GM18907 (cell line): ENCODE measurements at regions not wholly inside any gene's neighbourhood (a gene's known extent, or its start where the extent isn't known, plus 50 kb on each side); places are given as distances from the start of the nearest gene placed in this dataset.
A peak's percentile ranks its signal among the peaks of the same experiment; 100 is the strongest.
"Not testable (repeated sequence)": the region's sequence is repeated elsewhere in the genome, so short reads cannot be mapped to it uniquely, and the experiment has no call there.

Experiments
- ATAC-seq: cut with Tn5 transposase; IDR thresholded peaks from one replicate; pipeline ENCODE4 v1.9.1; 2021; ENCODE audit warnings: mild to moderate bottlenecking, moderate library complexity; ENCODE audit not compliant: unreplicated experiment

GRCh38 chr7:67301667-67302066 is 305.0 kb downstream of the TYW1 start:
- no peak for ATAC-seq

GRCh38 chr7:67302113-67303039 is 305.7 kb downstream of the TYW1 start:
- peak; percentile 88 for ATAC-seq

- ATAC-seq, result not testable (repeated sequence)
Observed at GRCh38 chr7:67304846-67305245, 308.2 kb downstream of the TYW1 start.

- no peak for ATAC-seq
Observed at GRCh38 chr7:67306331-67306730, 309.7 kb downstream of the TYW1 start.

GRCh38 chr7:67309764-67310549 is 313.3 kb downstream of the TYW1 start:
- no peak for ATAC-seq

- ATAC-seq, result no peak
Observed at GRCh38 chr7:67311901-67312300, 315.3 kb downstream of the TYW1 start.

- ATAC-seq, result no peak
Observed at GRCh38 chr7:67313213-67313612, 316.6 kb downstream of the TYW1 start.

GRCh38 chr7:67316902-67317301 is 320.3 kb downstream of the TYW1 start:
- ATAC-seq, result not testable (repeated sequence)

- not testable (repeated sequence) for ATAC-seq
Observed at GRCh38 chr7:67328257-67328656, 331.6 kb downstream of the TYW1 start.

- not testable (repeated sequence) for ATAC-seq
Observed at GRCh38 chr7:67335165-67335564, 338.5 kb downstream of the TYW1 start.

GRCh38 chr7:67335663-67336062 is 339.0 kb downstream of the TYW1 start:
- not testable (repeated sequence) for ATAC-seq

- not testable (repeated sequence) for ATAC-seq
Observed at GRCh38 chr7:67338545-67338944, 341.9 kb downstream of the TYW1 start.

GRCh38 chr7:67341153-67341768 is 344.6 kb downstream of the TYW1 start:
- no peak for ATAC-seq

GRCh38 chr7:67343114-67343513 is 346.5 kb downstream of the TYW1 start:
- ATAC-seq, result no peak

GRCh38 chr7:67343572-67343971 is 346.9 kb downstream of the TYW1 start:
- no peak for ATAC-seq

- ATAC-seq, result no peak
Observed at GRCh38 chr7:67344481-67345193, 348.0 kb downstream of the TYW1 start.

- ATAC-seq, result no peak
Observed at GRCh38 chr7:67346126-67346525, 349.5 kb downstream of the TYW1 start.

- no peak for ATAC-seq
Observed at GRCh38 chr7:67346876-67347275, 350.2 kb downstream of the TYW1 start.

- ATAC-seq, result no peak
Observed at GRCh38 chr7:67348171-67348570, 351.5 kb downstream of the TYW1 start.

GRCh38 chr7:67357653-67358052 is 361.0 kb downstream of the TYW1 start:
- ATAC-seq, result not testable (repeated sequence)

GRCh38 chr7:67358316-67358715 is 361.7 kb downstream of the TYW1 start:
- ATAC-seq, result not testable (repeated sequence)
